NT2/D1 (cell line): ENCODE measurements at regions not wholly inside any gene's neighbourhood (a gene's known extent, or its start where the extent isn't known, plus 50 kb on each side); places are given as distances from the start of the nearest gene placed in this dataset.

ENCODE experiments used
- SUZ12 ChIP-seq: IDR thresholded peaks from 2 replicates; pipeline ENCODE4 v1.6.1; 2011; ENCODE audit not compliant: insufficient read length, insufficient read depth; ENCODE audit errors: extremely low read depth
- YY1 ChIP-seq: IDR thresholded peaks from 2 replicates; pipeline ENCODE4 v1.6.1; 2011; ENCODE audit not compliant: insufficient read length, insufficient read depth
- ZNF274 ChIP-seq: IDR thresholded peaks from 2 replicates; pipeline ENCODE4 v1.6.1; 2011; ENCODE audit warnings: mild to moderate bottlenecking, low read depth, low read length

DNA sequence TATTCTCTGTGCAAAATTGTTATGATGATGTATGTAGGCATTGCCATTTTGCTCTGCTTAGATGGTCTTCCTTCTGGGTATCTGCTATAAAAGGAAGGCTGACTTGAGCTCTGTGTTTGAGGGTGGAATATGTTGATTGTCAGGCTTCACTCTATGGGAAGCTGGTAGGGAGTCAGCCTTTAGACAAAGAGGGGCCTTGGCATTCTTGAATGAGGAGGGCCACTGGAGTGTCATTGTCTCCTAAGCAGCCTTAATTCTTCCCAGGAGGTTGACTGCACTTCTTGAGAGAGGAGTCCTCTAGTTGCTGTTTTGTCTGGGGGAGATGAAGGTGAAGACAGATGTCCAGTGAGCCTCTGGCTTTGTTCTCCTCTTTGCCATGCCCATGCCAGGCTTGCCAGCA is 266.8 kb downstream of the KCNRG start:
- no peak for TF ChIP-seq ZNF274
- TF ChIP-seq YY1 = no peak
- no peak for TF ChIP-seq SUZ12
